Nephron progenitor cell (in vitro differentiated cells): ENCODE measurements at regions not wholly inside any gene's neighbourhood (a gene's known extent, or its start where the extent isn't known, plus 50 kb on each side); places are given as distances from the start of the nearest gene placed in this dataset.

Source experiments
- DNase-seq: peaks from one replicate; pipeline ENCODE4 v3.0.0; 2021
- H3K27ac Mint-ChIP-seq: 2 replicates; pipeline ENCODE4 v1.8.0; 2021; ENCODE audit warnings: mild to moderate bottlenecking, moderate library complexity, mixed read lengths
- H3K27me3 Mint-ChIP-seq: 2 replicates; pipeline ENCODE4 v1.8.0; 2021; ENCODE audit warnings: mild to moderate bottlenecking, low read depth, mixed read lengths; ENCODE audit not compliant: poor library complexity
- H3K36me3 Mint-ChIP-seq: 2 replicates; pipeline ENCODE4 v1.8.0; 2021; ENCODE audit warnings: low read depth, mixed read lengths
- H3K4me1 Mint-ChIP-seq: 2 replicates; pipeline ENCODE4 v1.8.0; 2021; ENCODE audit warnings: mixed read lengths
- H3K4me3 Mint-ChIP-seq: 2 replicates; pipeline ENCODE4 v1.8.0; 2021; ENCODE audit warnings: mild to moderate bottlenecking, moderate library complexity, mixed read lengths
- H3K9me3 Mint-ChIP-seq: 2 replicates; pipeline ENCODE4 v1.8.0; 2021; ENCODE audit warnings: mild to moderate bottlenecking, moderate library complexity, mixed read lengths
- CTCF ChIP-seq: fragments of 200-600 bp; sonication (generic); IDR thresholded peaks from 2 replicates; pipeline ENCODE4 v1.5.0; 2021; ENCODE audit warnings: antibody characterized with exemption

GRCh38 chr13:24073657-24074056 lies 86.9 kb upstream of the SPATA13 start:
- Mint-ChIP-seq H3K4me3 (no peak overlapping the region), H3K9me3 (no peaks in the 10 kb centered on the region), H3K27me3 (peaks cover 8% of the 10 kb centered on the region), H3K27ac (no peak overlapping the region), H3K36me3 (no peaks in the 10 kb centered on the region), H3K4me1 (peaks cover 19% of the 10 kb centered on the region)
- no peak for DNase-seq
- TF ChIP-seq CTCF, result no peak

DNA sequence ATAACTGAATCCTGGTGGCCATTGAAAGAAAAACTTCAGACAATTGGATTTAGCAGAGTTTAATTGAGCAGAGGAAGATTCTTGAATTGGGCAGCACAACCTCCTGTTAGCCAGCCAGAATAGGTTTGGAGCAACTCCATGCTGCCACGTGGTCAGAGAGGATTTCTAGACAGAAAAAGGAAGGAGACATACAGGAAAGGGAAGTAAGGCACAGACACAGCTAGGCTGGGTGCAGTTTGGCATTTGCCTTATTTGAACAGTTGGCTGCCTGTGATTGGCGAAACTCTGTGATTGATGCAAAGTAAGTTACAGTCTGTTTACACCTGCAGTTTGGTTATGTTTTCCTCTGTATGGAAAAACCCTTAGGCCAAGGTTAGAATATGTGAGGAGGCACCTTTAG lies 85.8 kb upstream of the SPATA13 start:
- no peaks in the 10 kb centered on the region for H3K9me3 Mint-ChIP-seq
- H3K27ac Mint-ChIP-seq, result no peak overlapping the region
- no peak for TF ChIP-seq CTCF

DNA sequence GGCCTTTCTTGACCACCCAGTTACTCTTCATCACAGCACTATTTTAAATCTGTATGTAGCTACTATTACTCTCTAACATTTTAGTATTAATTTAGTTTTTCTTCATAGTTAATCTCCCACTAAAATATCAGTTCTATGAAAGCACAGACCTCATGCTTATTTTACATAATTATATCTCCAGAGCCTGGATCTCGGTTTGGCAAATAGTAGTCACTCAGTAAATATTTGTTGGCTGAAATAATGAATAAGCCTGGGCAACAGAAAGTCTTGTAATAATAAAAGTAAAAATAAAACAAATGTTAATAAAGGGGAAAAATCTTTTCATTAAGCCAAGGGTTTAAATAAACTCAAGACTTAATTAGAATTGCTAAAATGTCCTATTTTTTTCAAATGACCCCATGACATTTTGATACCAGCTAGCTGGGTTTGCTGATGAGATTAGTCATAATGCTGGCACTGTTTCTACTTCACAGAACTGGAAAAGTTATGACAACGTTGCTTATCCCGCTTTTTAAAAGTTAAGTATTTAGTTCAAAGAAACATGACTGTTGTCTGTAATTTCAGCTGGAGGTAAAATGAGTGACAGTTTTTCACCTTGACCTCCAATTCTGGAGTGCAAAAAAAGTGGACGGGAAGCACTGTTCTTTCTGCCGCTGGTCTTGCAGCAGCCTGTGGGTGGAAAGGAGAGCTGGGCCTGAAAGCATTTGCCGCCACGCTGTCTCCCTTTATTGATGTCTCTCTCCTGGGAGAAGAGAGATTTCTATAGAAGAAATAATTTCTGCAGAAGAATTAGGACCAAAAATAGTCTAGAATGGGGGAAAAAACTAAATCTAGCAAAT lies 85.2 kb upstream of the SPATA13 start:
- no peak for TF ChIP-seq CTCF
- no peak overlapping the region for H3K4me3 Mint-ChIP-seq
- no peaks in the 10 kb centered on the region for H3K36me3 Mint-ChIP-seq
- no peak overlapping the region for H3K27ac Mint-ChIP-seq
- no peaks in the 10 kb centered on the region for H3K9me3 Mint-ChIP-seq
- no peak for DNase-seq
- peaks cover 6% of the 10 kb centered on the region for H3K27me3 Mint-ChIP-seq
- peaks cover 21% of the 10 kb centered on the region for H3K4me1 Mint-ChIP-seq

More for the DNA sequence above, 85.8 kb upstream of the SPATA13 start:
- Mint-ChIP-seq H3K4me1 (peaks cover 18% of the 10 kb centered on the region), H3K36me3 (no peaks in the 10 kb centered on the region), H3K4me3 (no peak overlapping the region), H3K27me3 (peaks cover 8% of the 10 kb centered on the region)
- DNase-seq, result no peak

- Mint-ChIP-seq H3K4me3 (no peak overlapping the region), H3K27ac (no peak overlapping the region), H3K9me3 (no peaks in the 10 kb centered on the region), H3K36me3 (no peaks in the 10 kb centered on the region), H3K4me1 (peaks cover 24% of the 10 kb centered on the region), H3K27me3 (no peaks in the 10 kb centered on the region)
- TF ChIP-seq CTCF, result no peak
- no peak for DNase-seq
Observed at GRCh38 chr13:24076109-24076508, 84.4 kb upstream of the SPATA13 start.

DNA sequence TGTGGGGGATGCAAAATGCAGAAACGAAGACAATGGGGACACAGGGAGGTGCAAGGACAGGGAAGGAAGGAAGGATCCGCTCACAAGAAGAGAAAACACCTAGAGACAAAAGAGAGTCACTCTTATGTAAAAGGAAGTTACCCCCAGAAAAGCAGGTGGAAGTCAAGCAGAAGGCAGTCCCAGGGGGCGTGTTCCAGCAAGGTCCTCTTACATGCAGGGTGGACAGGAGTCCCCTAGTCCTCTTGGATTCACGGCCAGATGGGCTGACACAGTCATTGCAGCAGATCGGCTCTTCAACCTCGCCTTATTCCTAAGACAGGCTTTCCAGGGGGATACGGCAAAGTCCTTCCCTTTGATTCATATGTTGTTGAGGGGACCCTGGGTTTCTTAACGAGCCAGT lies 83.9 kb upstream of the SPATA13 start:
- TF ChIP-seq CTCF, result no peak
- no peaks in the 10 kb centered on the region for H3K9me3 Mint-ChIP-seq
- no peak for DNase-seq
- H3K27ac Mint-ChIP-seq, result no peak overlapping the region
- H3K4me1 Mint-ChIP-seq, result peaks cover 24% of the 10 kb centered on the region
- H3K36me3 Mint-ChIP-seq, result no peaks in the 10 kb centered on the region
- H3K4me3 Mint-ChIP-seq, result no peak overlapping the region
- no peaks in the 10 kb centered on the region for H3K27me3 Mint-ChIP-seq

DNA sequence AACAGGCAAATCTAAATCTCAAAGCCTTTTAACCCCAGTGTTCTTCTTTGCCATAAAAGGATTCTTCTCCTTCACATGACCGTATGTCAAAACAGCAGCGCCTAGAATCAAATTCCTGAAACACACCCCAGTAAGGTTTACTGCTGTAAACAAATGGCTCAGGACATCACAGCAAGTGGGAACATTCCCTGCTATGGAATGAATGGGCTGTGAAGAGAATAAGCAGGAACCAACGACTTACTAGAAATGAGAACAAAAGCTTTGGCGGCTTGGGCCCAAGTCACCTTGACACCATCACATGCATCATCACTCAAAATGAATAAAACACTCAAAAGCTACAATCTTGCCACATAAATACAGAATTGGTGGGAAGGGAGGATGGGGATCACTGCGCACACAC lies 80.4 kb upstream of the SPATA13 start:
- Mint-ChIP-seq H3K27me3 (no peaks in the 10 kb centered on the region), H3K9me3 (no peaks in the 10 kb centered on the region), H3K36me3 (no peaks in the 10 kb centered on the region), H3K4me1 (peaks cover 38% of the 10 kb centered on the region), H3K27ac (no peak overlapping the region), H3K4me3 (no peak overlapping the region)
- TF ChIP-seq CTCF, result no peak
- DNase-seq, result no peak
